OCI-LY3 (cell line): ENCODE measurements at regions not wholly inside any gene's neighbourhood (a gene's known extent, or its start where the extent isn't known, plus 50 kb on each side); places are given as distances from the start of the nearest gene placed in this dataset.

Experiments used
- CTCF ChIP-seq: fragments of 200-600, 300-600 bp; sonication (generic); IDR thresholded peaks from 2 replicates; pipeline ENCODE4 v1.5.1; 2014; ENCODE audit warnings: antibody characterized with exemption, low read length, low read depth
- EZH2phosphoT487 ChIP-seq: fragments of 200-600 bp; shearing (Covaris generic); IDR thresholded peaks from 2 replicates; pipeline ENCODE4 v1.6.1; 2018; ENCODE audit warnings: antibody characterized with exemption, mixed run types, low read depth

- TF ChIP-seq CTCF (no peak), EZH2phosphoT487 (no peak)
These were observed 342.5 kb downstream of the SHQ1 start for GRCh38 chr3:72505539-72506405.
